Caco-2 (cell line): ENCODE measurements at regions not wholly inside any gene's neighbourhood (a gene's known extent, or its start where the extent isn't known, plus 50 kb on each side); places are given as distances from the start of the nearest gene placed in this dataset.
A peak's percentile ranks its signal among the peaks of the same experiment; 100 is the strongest.

Experiments
- BruUV-seq: library from RNA; stranded (reverse); fragments of 400-500 nt; replicated peaks from 2 replicates; lab custom pipeline; 2021; lab: Mats Ljungman, UMichigan
- CTCF ChIA-PET: fragments of 300-600 bp; sonication (Branson Sonifier 250); formaldehyde crosslinking; loops from one replicate; lab custom pipeline; 2022; ENCODE audit warnings: antibody characterized with exemption; lab: Charles Lee
- POLR2A ChIA-PET: fragments of 300-600 bp; sonication (Branson Sonifier 250); formaldehyde crosslinking; loops from one replicate; lab custom pipeline; 2022; ENCODE audit warnings: antibody characterized with exemption; lab: Charles Lee
- DNase-seq, 2 experiments: peaks; one replicate each; pipeline versions ENCODE4 v3.0.0 to v3.0.0-alpha.2; 2020 to 2022
- H3K27me3 ChIP-seq: replicated peaks from 2 replicates; pipeline ENCODE4 v1.6.0; 2011; ENCODE audit warnings: low read length; ENCODE audit not compliant: control insufficient read depth, insufficient read depth
- H3K36me3 ChIP-seq: 2 replicates; pipeline ENCODE4 v1.5.1; 2011; ENCODE audit warnings: low read length; ENCODE audit not compliant: control insufficient read depth, insufficient read depth
- H3K4me1 ChIP-seq: fragments of 250-450 bp; sonication (Bioruptor Pico); 2 replicates; pipeline ENCODE4 v1.5.1; 2020; ENCODE audit warnings: mild to moderate bottlenecking
- H3K4me3 ChIP-seq: 2 replicates; pipeline ENCODE4 v1.5.1; 2011; ENCODE audit warnings: low read depth, mild to moderate bottlenecking, control low read depth, low read length
- H3K9me3 ChIP-seq: fragments of 250-450 bp; sonication (Bioruptor Pico); 2 replicates; pipeline ENCODE4 v1.5.1; 2020; ENCODE audit warnings: mild to moderate bottlenecking, moderate library complexity
- H3K27ac Mint-ChIP-seq: one replicate; pipeline ENCODE4 v1.8.0; 2022; ENCODE audit warnings: mixed read lengths; ENCODE audit not compliant: unreplicated experiment
- H3K27me3 Mint-ChIP-seq: one replicate; pipeline ENCODE4 v1.8.0; 2022; ENCODE audit warnings: mixed read lengths; ENCODE audit not compliant: insufficient read depth, unreplicated experiment
- H3K36me3 Mint-ChIP-seq: one replicate; pipeline ENCODE4 v1.8.0; 2022; ENCODE audit warnings: mild to moderate bottlenecking, mixed read lengths; ENCODE audit not compliant: insufficient read depth, unreplicated experiment
- H3K4me1 Mint-ChIP-seq: one replicate; pipeline ENCODE4 v1.8.0; 2022; ENCODE audit warnings: low read depth, mixed read lengths; ENCODE audit not compliant: unreplicated experiment
- H3K4me3 Mint-ChIP-seq: one replicate; pipeline ENCODE4 v1.8.0; 2022; ENCODE audit warnings: mild to moderate bottlenecking, moderate library complexity, mixed read lengths; ENCODE audit not compliant: unreplicated experiment
- H3K9me3 Mint-ChIP-seq: one replicate; pipeline ENCODE4 v1.8.0; 2022; ENCODE audit warnings: mixed read lengths; ENCODE audit not compliant: unreplicated experiment
- intact Hi-C: fragments of 100-400 bp; cut with micrococcal nuclease; formaldehyde crosslinking; loops from one replicate; pipeline ENCODE4 v1.10.0; 2022; ENCODE audit not compliant: unreplicated experiment
- TF ChIP-seq, protein P1 (sequence below), 2 experiments: fragments of 200-600 bp in 1 of 2; IDR thresholded peaks; 1 replicate in 1 of 2; 2 replicates in 1 of 2; pipeline versions ENCODE4 v1.5.1 to v1.8.0; 2011 to 2022; ENCODE audit warnings: antibody characterized with exemption in 1 of 2, control low read depth in 1 of 2, inconsistent platforms in 1 of 2, low read depth in 1 of 2, low read length in 1 of 2, mild to moderate bottlenecking in 1 of 2, moderate library complexity in 1 of 2; ENCODE audit not compliant: insufficient read depth in 1 of 2, severe bottlenecking in 1 of 2, unreplicated experiment in 1 of 2

DNA sequence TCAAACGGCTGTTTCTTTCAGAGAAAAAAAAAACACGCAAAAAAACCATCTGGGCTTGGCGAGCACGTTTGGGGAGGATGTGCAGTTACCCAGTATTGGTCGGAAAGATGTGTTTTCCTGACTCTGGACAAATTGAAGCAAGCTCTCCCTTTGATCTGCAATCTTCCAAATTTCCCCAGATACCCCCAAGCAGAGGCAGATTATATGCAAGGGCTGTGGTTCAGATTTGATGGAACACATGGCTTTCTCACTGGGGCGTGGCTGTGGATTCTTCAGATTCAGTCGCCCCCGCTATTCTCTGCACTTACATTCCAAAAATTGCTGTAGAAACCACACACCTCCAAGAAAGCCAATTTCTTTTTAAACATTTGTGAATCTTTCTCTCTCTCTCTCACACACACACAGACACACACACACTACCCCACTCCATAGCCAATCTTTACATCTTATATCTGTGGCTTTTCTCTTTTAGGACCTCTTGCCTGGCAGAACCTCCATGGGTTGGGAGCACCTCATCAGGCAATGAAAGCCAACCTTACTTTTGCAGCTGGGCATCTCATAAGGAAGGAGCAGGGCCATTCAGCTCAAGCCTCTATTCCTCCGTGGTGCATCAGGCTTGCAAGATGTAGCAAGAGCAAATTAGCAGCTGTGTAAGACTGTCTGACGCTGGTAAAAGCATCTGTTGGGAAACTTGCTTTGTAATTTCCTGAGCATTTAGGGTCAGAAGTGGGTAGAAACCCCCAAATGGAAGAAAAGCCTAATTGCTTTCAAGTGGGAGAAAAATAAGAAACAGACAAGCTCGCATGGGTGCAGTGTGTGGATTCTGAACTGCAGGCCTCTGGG, 103.9 kb upstream of the FAM20A start:
- H3K27me3 ChIP-seq, result no peaks in the 10 kb centered on the region
- TF ChIP-seq, protein P1, sequence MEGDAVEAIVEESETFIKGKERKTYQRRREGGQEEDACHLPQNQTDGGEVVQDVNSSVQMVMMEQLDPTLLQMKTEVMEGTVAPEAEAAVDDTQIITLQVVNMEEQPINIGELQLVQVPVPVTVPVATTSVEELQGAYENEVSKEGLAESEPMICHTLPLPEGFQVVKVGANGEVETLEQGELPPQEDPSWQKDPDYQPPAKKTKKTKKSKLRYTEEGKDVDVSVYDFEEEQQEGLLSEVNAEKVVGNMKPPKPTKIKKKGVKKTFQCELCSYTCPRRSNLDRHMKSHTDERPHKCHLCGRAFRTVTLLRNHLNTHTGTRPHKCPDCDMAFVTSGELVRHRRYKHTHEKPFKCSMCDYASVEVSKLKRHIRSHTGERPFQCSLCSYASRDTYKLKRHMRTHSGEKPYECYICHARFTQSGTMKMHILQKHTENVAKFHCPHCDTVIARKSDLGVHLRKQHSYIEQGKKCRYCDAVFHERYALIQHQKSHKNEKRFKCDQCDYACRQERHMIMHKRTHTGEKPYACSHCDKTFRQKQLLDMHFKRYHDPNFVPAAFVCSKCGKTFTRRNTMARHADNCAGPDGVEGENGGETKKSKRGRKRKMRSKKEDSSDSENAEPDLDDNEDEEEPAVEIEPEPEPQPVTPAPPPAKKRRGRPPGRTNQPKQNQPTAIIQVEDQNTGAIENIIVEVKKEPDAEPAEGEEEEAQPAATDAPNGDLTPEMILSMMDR (IDR thresholded peaks at IDR 0.05; ENCODE audit: insufficient read depth in 1 of 2, low read depth in 1 of 2, low read length in 1 of 2, severe bottlenecking in 1 of 2, unreplicated experiment in 1 of 2), result no peak
- ChIA-PET CTCF (no interaction called here), POLR2A (no interaction called here)
- Mint-ChIP-seq H3K9me3 (peaks cover 11% of the 10 kb centered on the region), H3K4me3 (no peak overlapping the region), H3K27ac (no peak overlapping the region), H3K4me1 (peaks cover 21% of the 10 kb centered on the region), H3K36me3 (no peaks in the 10 kb centered on the region), H3K27me3 (no peaks in the 10 kb centered on the region)
- DNase-seq, result no peak
- intact Hi-C loops, result no loop called here
- H3K36me3 ChIP-seq, result no peaks in the 10 kb centered on the region
- H3K4me1 ChIP-seq, result peaks cover 23% of the 10 kb centered on the region
- BruUV-seq, result no TSS peak
- no peak overlapping the region for H3K4me3 ChIP-seq
- no peaks in the 10 kb centered on the region; the same call in 1 of the 2 replicates for H3K9me3 ChIP-seq

- Histone ChIP-seq H3K9me3 (no peaks in the 10 kb centered on the region; the same call in 1 of the 2 replicates), H3K4me3 (no peak overlapping the region), H3K4me1 (peaks cover 41% of the 10 kb centered on the region), H3K36me3 (no peaks in the 10 kb centered on the region), H3K27me3 (no peaks in the 10 kb centered on the region)
- peaks cover 14% of the 10 kb centered on the region for H3K9me3 Mint-ChIP-seq
- no TSS peak for BruUV-seq
- POLR2A ChIA-PET, result interaction anchor here (0.6 to 1.0 kb wide), 3 partner anchors 33 to 1678 kb away, joined by 3 to 7 read pairs (median 3); partner anchors contain the start of gene PRKAR1A
- no peak overlapping the region for H3K4me3 Mint-ChIP-seq
- no peaks in the 10 kb centered on the region for H3K36me3 Mint-ChIP-seq
- no peak overlapping the region for H3K27ac Mint-ChIP-seq
- TF ChIP-seq, protein P1 (IDR thresholded peaks at IDR 0.05; ENCODE audit: insufficient read depth in 1 of 2, low read depth in 1 of 2, low read length in 1 of 2, severe bottlenecking in 1 of 2, unreplicated experiment in 1 of 2), result no peak
- CTCF ChIA-PET, result interaction anchor here (0.6 to 1.5 kb wide), 3 partner anchors 33 to 205 kb away, joined by 3 to 5 read pairs (median 5); no protein-coding TSS in a partner anchor
- intact Hi-C loops, result loop anchor here (1.0 to 2.0 kb wide), 2 partner anchors 32 to 58 kb away; no protein-coding TSS in a partner anchor
- peaks cover 29% of the 10 kb centered on the region for H3K4me1 Mint-ChIP-seq
- H3K27me3 Mint-ChIP-seq, result no peaks in the 10 kb centered on the region
- DNase-seq, result peak; percentile 49 to 70
These were observed 99.9 kb upstream of the FAM20A start for GRCh38 chr17:68701046-68701445.

GRCh38 chr17:68700421-68700820, 99.3 kb upstream of the FAM20A start:
- no peak for DNase-seq
- H3K4me1 ChIP-seq, result peaks cover 41% of the 10 kb centered on the region
- Mint-ChIP-seq H3K4me3 (no peak overlapping the region), H3K27ac (no peak overlapping the region), H3K27me3 (no peaks in the 10 kb centered on the region), H3K36me3 (no peaks in the 10 kb centered on the region), H3K4me1 (peaks cover 29% of the 10 kb centered on the region), H3K9me3 (peaks cover 21% of the 10 kb centered on the region)
- no peaks in the 10 kb centered on the region for H3K27me3 ChIP-seq
- POLR2A ChIA-PET, result interaction anchor here (0.6 to 1.0 kb wide), 2 partner anchors 33 to 1678 kb away, joined by 3 read pairs; no protein-coding TSS in a partner anchor
- no peak overlapping the region for H3K4me3 ChIP-seq
- H3K36me3 ChIP-seq, result no peaks in the 10 kb centered on the region
- H3K9me3 ChIP-seq, result no peaks in the 10 kb centered on the region; the same call in 1 of the 2 replicates
- intact Hi-C loops, result loop anchor here (2.0 kb wide), 1 partner anchor 58 kb away; no protein-coding TSS in a partner anchor
- no TSS peak for BruUV-seq
- CTCF ChIA-PET, result interaction anchor here (1.0 to 1.5 kb wide), 2 partner anchors 34 to 167 kb away, joined by 3 to 5 read pairs; no protein-coding TSS in a partner anchor
- TF ChIP-seq, protein P1 (IDR thresholded peaks at IDR 0.05; ENCODE audit: insufficient read depth in 1 of 2, low read depth in 1 of 2, low read length in 1 of 2, severe bottlenecking in 1 of 2, unreplicated experiment in 1 of 2), result no peak
